GM18517 (cell line): ENCODE measurements at regions not wholly inside any gene's neighbourhood (a gene's known extent, or its start where the extent isn't known, plus 50 kb on each side); places are given as distances from the start of the nearest gene placed in this dataset.
"Not testable (repeated sequence)": the region's sequence is repeated elsewhere in the genome, so short reads cannot be mapped to it uniquely, and the experiment has no call there.

ENCODE experiments used
- ATAC-seq: cut with Tn5 transposase; IDR thresholded peaks from one replicate; pipeline ENCODE4 v1.9.1; 2021; ENCODE audit warnings: mild to moderate bottlenecking, moderate library complexity; ENCODE audit not compliant: unreplicated experiment

DNA sequence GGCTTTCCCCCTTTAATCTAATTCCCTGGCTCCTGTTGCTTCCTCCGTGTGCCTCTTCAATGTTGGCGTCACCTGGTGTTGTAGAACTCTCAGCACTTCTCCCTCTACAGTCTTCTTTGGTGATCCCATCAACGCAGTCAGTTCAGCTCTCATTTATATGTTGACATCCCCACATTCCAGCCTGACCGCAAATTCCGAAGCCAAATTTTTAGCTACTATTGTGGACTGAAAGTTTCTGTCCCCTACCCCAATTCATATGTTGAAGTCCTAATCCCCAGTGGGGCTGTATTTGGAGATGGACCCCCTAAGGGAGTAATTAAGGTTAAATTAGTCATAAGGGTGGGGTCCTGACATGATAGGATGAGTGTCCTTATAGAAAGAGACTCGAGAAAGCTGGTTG, 210.6 kb upstream of the ADAMTSL1 start:
- ATAC-seq = no peak

DNA sequence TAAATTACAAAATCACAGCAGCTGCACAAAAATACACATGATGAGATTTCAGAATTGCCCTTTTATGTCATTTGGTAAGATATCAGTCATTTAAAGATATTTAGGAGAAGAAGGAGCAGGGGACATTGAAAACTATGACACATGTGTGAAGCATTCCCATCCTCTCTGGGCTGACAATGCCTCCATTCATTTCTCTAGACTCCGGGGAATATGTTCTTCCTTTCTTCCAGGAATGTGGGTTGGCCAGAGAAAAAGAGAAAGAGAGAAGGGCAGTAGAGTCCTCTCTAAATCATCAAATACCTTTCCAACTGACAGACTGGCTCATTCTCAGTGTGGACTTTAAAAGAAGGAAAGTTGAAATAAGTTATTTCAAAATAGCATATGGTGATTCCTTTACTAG, 205.6 kb upstream of the ADAMTSL1 start:
- no peak for ATAC-seq

DNA sequence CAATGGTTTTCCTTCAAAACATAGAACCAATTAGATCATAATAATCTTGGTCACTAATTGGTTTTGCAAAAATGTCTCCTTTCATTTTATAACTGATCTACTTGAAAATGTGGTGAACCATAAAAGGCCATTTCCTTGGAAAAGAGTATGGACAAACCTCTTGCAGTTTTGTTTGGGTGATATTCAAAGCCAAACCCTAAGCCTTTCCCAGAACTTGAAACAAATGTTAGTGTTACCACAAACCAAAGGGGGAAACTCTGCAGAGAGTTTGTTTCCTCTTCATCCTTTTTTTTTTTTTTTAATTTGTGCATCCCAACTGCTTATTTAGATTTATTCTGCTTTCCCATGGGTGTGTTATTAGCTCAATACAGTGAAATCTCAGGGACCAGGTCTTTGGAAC, 204.4 kb upstream of the ADAMTSL1 start:
- no peak for ATAC-seq

DNA sequence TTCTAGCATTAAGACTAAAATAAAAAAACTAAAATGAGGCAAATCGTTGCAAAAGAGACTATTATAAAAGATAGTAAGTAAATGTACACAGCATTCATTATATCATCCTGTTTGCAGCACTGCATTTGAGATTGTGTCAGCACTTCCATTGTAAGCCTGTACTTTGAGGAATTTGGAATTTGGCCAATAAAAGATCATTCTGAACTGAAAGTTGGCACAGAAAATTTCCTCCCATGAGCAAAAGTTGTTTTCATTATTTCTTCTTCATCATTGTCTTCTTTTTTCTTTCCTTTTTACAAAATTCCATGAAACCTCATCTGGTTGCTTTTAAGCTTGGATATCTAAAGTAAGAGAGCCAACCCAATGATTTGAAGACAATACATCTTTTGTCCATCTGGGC, 199.3 kb upstream of the ADAMTSL1 start:
- ATAC-seq = no peak

DNA sequence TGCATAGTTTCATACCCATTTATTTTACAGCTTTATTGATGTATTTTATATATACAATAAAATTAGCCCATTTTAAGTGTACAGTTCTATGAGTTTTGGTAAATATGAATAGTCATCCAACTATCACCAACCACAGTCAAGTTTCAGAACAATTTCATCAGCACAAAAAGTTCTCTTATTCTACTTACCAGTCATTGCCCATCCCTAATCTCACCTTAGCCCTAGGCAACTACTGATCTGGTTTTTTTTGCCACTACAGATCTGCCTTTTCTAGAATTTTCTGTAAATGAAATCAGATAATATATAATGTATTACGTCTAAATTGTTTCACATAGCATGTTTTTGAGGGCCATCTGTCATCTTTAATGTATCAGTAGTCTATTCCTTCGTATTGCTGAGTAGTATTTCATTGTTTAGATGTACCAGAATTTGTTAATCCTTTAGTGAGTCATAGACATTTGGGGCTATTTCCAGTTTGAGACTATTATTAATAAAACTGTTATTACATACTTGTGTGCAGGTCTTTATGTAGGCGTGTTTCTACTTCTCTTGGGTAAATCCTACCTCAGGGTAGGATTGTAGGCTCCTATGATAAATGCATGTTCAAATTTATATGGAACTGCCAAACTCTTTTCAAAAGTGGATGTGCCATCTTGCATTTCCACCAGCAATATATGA, 198.5 kb upstream of the ADAMTSL1 start:
- no peak for ATAC-seq

DNA sequence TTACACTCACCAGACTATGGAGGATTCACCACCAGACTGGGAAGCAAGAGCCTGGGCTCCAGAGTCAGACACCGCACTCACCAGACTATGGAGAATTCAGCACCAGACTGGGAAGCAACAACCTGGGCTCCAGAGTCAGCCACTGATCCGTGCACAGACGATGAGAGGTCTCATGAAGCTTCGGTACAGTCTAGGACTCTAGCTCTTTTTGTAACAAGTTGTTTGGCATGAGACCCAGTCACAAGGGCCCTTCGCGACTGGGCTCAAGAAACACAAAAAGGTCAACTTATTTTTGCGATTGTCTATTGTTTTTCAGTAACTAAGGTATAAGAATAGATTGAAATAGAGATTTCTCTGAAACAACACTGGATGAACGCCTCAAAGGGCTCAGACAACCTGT, 192.7 kb upstream of the ADAMTSL1 start:
- ATAC-seq = no peak

DNA sequence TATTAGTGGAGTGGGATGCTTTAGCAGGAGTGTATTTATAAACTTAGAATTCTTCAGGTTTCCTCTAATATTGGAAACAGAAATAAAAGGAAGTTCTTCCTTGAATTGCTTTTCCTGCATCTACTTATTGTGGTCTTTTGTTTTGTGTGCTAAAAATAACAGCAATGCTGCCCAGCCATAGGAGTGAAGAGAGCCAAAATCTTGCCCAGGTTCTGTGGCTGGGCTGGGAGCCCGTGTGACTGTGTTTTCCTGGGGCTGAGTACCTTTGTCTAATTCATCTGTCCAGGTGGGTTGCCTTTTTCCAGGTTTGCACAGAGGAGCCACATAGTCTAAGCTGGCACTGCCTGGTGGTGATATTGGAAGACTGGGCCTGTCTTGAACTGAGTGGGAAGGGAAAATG, 179.7 kb upstream of the ADAMTSL1 start:
- ATAC-seq = no peak

DNA sequence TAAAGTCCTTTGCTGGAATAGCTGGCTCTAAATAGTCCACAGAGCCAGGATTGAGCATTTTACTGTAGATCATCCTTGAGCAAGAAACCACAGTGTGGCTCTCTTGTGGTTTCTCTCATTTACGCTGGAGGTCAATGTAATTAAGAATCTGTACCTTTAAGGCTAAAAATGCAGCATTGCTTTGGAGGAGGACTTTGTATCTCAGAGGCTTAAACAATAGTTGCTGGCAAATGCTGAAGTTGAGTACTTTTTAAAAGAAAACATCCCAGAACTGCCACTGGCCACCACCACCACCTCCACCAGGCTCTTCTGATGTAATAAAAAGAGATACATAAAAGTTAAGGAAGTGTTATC, 177.3 kb upstream of the ADAMTSL1 start:
- no peak for ATAC-seq

DNA sequence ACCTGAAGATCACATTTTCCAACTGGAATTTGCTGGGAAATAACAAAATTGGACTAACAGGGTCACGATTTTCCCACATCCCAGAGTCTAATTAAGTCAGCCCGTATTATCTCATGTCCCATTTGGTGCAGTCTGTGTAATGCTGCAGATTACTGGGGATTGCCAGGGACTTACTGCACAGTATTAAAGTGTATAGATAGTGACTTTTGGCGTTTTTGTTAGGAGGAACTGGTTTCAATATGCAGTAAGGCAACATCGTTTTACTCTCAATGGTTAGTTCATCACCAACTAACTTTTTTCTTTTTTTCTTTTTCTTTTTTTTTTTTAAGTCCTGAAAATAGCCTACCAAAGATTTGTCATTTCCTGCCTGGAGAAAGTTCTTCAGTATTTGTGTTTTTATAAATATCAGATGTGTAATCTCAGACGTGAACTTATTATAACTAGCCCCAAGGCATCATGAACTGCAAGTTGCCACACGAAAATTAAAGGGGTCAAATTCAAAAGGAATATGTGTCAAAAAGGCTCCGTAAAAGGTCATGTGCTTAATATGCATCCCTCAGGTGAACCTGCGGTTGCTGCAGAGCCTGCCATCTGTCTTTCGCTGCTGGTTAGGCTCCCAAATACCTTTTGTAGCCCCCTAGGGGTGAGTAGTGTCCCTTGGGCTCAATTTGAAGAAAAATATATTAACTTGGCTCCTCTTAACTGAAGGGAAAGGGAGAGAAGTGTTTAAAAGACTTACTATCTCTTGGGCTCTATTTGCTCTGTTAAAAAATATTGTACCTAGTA, 176.7 kb upstream of the ADAMTSL1 start:
- no peak for ATAC-seq

DNA sequence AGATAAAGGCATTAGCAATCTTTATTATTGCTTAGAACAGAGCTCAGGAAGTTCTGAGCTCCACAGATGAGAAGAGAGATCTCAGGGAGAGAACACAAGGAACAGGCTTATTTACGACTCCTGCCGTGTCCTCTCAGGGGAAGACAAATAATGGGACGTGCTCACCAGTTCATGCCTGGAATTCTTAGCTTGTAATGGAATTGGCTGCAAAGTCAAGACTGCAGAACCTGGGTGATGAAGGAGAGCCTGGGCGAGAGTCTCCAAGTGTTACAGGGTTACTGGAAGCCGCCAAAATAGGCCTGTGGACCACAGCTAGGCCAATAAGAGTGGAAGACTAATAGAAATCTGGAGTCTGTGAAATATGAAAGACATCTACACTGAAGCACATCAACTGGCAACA, 174.5 kb upstream of the ADAMTSL1 start:
- ATAC-seq = no peak

DNA sequence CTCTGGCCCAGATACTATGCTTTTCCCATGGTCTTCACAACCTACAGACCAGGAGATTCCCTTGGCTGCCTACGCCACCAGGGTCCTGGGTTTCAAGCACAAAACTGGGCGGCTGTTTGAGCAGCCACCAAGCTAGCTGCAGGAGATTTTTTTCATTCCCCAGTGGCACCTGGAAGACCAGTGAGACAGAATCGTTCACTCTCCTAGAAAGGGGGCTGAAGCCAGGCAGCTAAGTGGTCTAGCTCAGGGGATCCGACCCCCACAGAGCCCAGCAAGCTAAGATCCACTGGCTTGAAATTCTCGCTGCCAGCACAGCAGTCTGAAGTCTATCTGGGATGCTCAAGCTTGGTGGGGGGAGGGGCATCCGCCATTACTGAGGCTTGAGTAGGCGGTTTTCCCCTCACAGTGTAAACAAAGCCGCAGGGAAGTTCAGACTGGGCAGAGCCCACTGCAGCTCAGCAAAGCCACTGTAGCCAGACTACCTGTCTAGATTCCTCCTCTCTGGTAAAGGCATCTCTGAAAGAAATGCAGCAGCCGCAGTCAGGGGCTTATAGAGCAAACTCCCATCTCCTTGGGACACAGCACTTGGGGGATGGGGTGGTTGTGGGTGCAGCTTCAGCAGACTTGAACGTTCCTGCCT, 168.7 kb upstream of the ADAMTSL1 start:
- ATAC-seq = not testable (repeated sequence)

DNA sequence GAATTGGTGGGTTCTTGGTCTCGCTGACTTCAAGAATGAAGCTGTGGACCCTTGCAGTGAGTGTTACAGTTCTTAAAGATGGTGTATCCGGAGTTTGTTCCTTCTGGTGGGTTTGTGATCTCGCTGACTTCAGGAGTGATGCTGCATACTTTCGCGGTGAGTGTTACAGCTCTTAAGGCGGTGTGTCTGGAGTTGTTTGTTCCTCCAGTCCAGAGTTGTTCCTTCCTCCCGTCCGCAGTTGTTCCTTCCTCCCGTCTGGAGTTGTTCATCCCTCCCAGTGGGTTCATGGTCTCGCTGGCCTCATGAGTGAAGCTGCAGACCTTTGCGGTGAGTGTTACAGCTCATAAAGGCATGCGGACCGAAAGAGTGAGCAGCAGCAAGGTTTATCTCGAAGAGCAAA, 159.6 kb upstream of the ADAMTSL1 start:
- ATAC-seq = no peak

DNA sequence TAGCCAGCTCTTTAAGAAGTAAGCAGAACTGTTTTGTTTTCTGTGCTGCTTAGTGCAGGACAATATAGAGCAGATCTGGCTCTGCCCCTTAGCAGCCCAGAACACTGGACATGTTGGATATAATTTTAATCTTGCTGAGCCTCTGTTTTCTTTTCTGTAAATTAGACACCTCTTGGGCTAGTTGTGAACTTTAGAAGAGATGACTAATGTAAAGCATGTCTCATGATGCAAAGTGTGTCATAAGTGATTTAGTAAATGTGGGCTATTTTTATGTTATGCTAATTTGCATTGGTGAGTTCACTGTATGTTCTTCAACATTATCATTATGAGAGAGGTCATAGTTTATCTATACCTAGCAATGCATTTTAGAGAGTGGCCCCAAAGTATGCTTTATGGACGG, 156.1 kb upstream of the ADAMTSL1 start:
- ATAC-seq = no peak

DNA sequence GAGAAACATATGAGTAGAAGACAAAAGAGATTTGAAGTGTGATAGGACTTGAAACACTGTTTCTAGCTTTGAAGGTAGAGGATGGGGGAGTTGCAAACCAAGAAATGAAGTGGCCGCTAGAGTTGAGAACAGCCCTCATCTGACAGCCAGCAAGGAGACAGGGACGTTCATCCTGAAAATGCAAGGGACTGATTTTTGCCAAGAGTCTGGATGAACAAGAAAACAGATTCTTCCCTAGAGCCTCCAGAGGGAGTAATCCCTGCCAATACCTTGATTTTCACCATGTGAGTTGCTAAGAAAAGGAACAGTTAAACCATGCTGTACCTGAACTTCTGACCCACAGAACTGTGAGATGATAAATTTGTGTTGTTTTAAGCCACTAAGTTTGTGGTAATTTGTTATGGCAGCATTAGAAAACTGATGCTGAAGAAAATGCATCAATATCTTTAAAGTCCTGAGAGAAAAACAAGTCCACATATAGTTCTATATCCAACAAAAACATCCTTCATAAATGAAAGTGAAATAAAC, 154.0 kb upstream of the ADAMTSL1 start:
- ATAC-seq = no peak

DNA sequence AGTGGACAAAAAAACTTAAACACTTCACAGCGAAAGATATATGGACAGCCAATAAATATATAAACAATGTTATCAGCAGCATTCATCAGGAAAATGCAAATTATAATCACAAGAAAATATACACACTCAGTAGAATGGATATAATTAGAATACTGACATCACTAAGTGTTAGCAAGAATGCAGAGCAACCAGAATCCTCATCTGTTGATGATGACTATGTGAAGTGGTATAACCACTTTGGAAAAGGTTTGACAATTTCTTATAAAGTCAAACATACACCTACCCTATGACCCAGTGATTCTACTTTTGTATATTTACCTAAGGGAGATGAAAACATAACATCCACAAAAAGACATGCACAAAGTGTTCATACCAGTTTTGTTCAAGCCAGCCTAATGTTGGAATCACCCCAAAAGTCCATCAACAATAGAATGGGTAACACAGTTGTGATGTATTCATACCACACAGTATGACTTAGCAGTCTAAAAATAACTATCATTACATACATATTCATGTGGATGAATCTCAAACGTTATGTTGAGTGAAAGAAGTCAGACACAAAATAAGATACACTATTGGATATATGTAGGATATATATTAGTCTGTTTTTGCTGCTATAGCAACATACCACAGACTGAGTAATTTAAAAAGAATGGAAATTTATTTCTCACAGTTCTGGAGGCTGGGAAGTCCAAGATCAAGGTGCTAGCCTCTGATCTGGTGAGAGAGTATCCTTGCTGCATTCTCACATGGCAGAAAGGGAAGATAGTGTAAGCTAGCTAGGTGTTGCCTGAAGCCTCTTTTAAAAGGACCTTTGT, 148.8 kb upstream of the ADAMTSL1 start:
- ATAC-seq = no peak

DNA sequence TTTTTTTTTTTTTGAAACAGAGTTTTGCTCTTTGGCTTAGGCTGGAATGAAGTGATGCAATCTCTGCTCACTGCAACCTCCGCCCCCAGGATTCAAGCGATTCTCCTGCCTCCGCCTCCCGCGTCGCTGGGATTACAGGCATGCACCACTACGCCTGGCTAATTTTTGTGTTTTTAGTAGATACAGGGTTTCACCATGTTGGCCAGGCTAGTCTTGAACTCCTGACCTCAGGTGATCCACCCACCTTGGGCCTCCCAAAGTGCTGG, 148.3 kb upstream of the ADAMTSL1 start:
- ATAC-seq = not testable (repeated sequence)

DNA sequence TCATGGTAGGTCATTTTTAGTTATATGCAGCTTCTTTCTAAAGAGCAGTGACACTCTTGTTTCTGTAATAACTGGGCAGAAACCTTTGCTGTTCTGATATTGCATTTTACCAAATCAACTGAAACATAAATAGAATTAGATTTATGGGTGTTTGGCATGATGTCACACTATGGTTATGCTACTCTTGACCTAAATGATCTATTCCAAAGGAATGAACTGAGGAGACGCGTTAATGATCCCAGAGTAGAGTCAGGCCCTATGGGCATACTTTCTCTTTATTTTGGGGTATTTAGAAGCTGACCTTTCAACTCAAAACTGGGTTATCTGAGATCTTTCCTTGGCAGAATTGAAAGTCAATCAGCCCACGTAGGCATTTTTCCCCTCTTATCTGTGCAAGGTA, 146.8 kb upstream of the ADAMTSL1 start:
- ATAC-seq = no peak

DNA sequence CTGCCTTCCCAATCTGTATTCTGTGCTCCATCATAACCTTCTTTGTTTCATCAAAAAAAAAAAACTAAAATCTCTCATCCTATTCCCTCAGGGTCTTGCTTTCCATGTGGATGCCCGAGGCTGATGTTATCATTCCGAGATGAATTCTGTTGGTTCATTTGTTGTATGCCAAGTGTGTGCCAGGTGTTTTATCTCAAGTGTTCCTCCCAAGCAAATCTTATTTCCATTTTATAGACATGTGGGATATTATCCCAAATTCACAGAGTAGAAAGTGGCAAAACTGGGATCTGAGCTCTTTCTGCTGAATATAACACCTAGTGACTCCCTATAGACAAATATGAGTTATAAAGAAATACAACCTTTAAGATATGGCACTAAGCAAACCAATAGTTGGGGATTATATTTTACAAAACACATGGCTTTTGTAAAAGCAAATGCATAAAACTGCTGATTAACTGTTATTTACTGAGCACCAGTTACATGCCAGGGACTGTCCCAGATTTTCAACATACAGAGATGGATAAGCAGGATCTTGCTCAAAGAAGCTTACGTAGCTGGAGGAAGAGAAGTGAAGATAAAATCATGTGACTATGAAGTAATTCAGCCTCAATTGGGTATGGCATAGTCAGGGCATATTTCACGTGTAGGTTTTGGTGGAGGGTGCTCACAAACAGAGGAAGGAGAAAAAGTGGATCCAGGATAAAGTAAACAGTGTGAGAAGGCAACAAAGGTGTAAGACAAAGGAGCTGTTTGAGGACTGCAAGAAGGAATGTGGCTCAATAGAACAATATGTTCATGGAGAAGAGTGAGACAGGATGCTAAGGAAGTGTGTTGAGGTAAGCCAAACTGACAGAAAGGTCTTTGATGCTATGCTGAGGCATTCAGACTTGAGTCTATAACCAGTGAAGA, 143.3 kb upstream of the ADAMTSL1 start:
- no peak for ATAC-seq

DNA sequence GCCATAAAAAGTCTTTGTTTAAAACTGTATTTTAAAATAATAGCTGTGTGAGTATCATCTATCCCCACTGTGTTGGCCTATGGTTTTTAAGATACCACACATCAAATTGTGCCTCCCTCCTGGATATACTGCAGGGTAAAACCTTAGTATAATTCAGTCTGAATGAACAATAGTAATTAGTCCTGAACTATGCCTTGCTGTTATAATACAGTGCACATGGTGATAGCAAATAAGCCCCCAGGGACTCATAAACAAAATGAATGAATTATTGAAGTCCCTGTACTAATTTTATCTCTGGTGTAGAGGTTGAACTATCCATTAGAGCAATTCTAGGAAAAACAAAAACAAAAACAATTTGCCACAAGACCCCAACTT, 142.7 kb upstream of the ADAMTSL1 start:
- ATAC-seq = no peak

DNA sequence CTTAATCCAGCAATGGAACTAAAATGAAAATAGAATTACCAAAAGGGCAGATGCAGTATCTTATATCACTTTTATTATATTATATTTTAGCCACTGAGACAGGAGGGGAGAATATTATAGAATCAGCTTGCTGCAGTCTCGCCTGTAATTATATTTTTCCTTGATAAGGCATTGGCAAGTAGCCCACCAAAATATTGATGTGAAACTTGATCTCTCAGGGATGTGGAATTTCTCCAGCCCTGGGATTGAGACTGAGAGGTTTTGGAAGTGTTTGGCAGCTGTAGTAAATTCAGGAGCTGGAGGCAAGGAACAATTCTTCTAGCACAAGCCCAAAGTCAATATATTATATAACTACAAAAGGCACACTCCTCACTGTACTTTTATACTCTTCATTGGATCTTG, 142.1 kb upstream of the ADAMTSL1 start:
- ATAC-seq = no peak
